MCF 10A (cell line): ENCODE measurements at regions not wholly inside any gene's neighbourhood (a gene's known extent, or its start where the extent isn't known, plus 50 kb on each side); places are given as distances from the start of the nearest gene placed in this dataset.

Experiments used
- BruUV-seq: library from RNA; stranded (reverse); fragments of 400-500 nt; replicated peaks from 2 replicates; lab custom pipeline; 2021; lab: Mats Ljungman, UMichigan
- CTCF ChIA-PET: fragments of 300-600 bp; sonication (Branson Sonifier 250); formaldehyde crosslinking; extraction: SDS; loops from one replicate; lab custom pipeline; 2021; ENCODE audit warnings: antibody characterized with exemption, inconsistent platforms; lab: Yijun Ruan, JAX
- POLR2A ChIA-PET: fragments of 300-600, 350-650 bp; sonication (Branson Sonifier 250); formaldehyde crosslinking; extraction: SDS; loops from one replicate; lab custom pipeline; 2020; ENCODE audit warnings: antibody characterized with exemption, inconsistent platforms; lab: Yijun Ruan, JAX
- DNase-seq: peaks from one replicate; pipeline ENCODE4 v3.0.0-alpha.2; 2018; ENCODE audit not compliant: unreplicated experiment
- H3K27ac Mint-ChIP-seq: one replicate; pipeline ENCODE4 v1.8.0; 2022; ENCODE audit warnings: mild to moderate bottlenecking, low read depth, mixed read lengths; ENCODE audit not compliant: unreplicated experiment
- H3K27me3 Mint-ChIP-seq: one replicate; pipeline ENCODE4 v1.8.0; 2022; ENCODE audit warnings: mixed read lengths; ENCODE audit not compliant: insufficient read depth, unreplicated experiment
- H3K36me3 Mint-ChIP-seq: one replicate; pipeline ENCODE4 v1.8.0; 2022; ENCODE audit warnings: mild to moderate bottlenecking, moderate library complexity, mixed read lengths; ENCODE audit not compliant: insufficient read depth, unreplicated experiment
- H3K4me1 Mint-ChIP-seq: one replicate; pipeline ENCODE4 v1.8.0; 2022; ENCODE audit warnings: mixed read lengths; ENCODE audit not compliant: insufficient read depth, unreplicated experiment
- H3K4me3 Mint-ChIP-seq: one replicate; pipeline ENCODE4 v1.8.0; 2022; ENCODE audit warnings: mild to moderate bottlenecking, moderate library complexity, mixed read lengths; ENCODE audit not compliant: unreplicated experiment
- H3K9me3 Mint-ChIP-seq: one replicate; pipeline ENCODE4 v1.8.0; 2022; ENCODE audit warnings: mixed read lengths; ENCODE audit not compliant: unreplicated experiment
- CTCF ChIP-seq: fragments of 200-600 bp; IDR thresholded peaks from one replicate; pipeline ENCODE4 v1.8.0; 2022; ENCODE audit warnings: antibody characterized with exemption, mild to moderate bottlenecking; ENCODE audit not compliant: unreplicated experiment
- intact Hi-C: fragments of 100-400 bp; cut with micrococcal nuclease; formaldehyde crosslinking; loops from 2 replicates; pipeline ENCODE4 v1.14.1; 2022

GRCh38 chrX:124665621-124666400, 319.4 kb downstream of the SH2D1A start:
- H3K4me1 Mint-ChIP-seq, result no peaks in the 10 kb centered on the region
- DNase-seq, result no peak
- H3K36me3 Mint-ChIP-seq, result no peaks in the 10 kb centered on the region
- H3K9me3 Mint-ChIP-seq, result peaks cover 13% of the 10 kb centered on the region
- BruUV-seq, result no TSS peak
- ChIA-PET CTCF (interaction anchor here (1.0 kb wide), 1 partner anchor 11 kb away, joined by 3 read pairs; no protein-coding TSS in a partner anchor), POLR2A (no interaction called here)
- no peak overlapping the region for H3K4me3 Mint-ChIP-seq
- intact Hi-C loops, result no loop called here
- no peaks in the 10 kb centered on the region for H3K27me3 Mint-ChIP-seq
- H3K27ac Mint-ChIP-seq, result no peak overlapping the region
- TF ChIP-seq CTCF, result no peak

GRCh38 chrX:124679199-124679598, 332.8 kb downstream of the SH2D1A start:
- no peak overlapping the region for H3K27ac Mint-ChIP-seq
- CTCF ChIA-PET, result interaction anchor here (0.6 kb wide), 1 partner anchor 43 kb away, joined by 4 read pairs; no protein-coding TSS in a partner anchor

GRCh38 chrX:124680287-124680686, 333.9 kb downstream of the SH2D1A start:
- DNase-seq, result no peak
- TF ChIP-seq CTCF, result no peak
- no peaks in the 10 kb centered on the region for H3K27me3 Mint-ChIP-seq
- ChIA-PET POLR2A (no interaction called here), CTCF (no interaction called here)
- H3K4me1 Mint-ChIP-seq, result no peaks in the 10 kb centered on the region
- H3K27ac Mint-ChIP-seq, result no peak overlapping the region
- H3K9me3 Mint-ChIP-seq, result peaks cover 5% of the 10 kb centered on the region
- no peaks in the 10 kb centered on the region for H3K36me3 Mint-ChIP-seq
- H3K4me3 Mint-ChIP-seq, result no peak overlapping the region
- no TSS peak for BruUV-seq
- intact Hi-C loops, result no loop called here

More at GRCh38 chrX:124679199-124679598, 332.8 kb downstream of the SH2D1A start:
- no peaks in the 10 kb centered on the region for H3K4me1 Mint-ChIP-seq
- no peak for DNase-seq
- no peaks in the 10 kb centered on the region for H3K9me3 Mint-ChIP-seq
- no peak for TF ChIP-seq CTCF
- BruUV-seq, result no TSS peak
- H3K27me3 Mint-ChIP-seq, result no peaks in the 10 kb centered on the region
- no peaks in the 10 kb centered on the region for H3K36me3 Mint-ChIP-seq
- H3K4me3 Mint-ChIP-seq, result no peak overlapping the region
- intact Hi-C loops, result no loop called here
- POLR2A ChIA-PET, result no interaction called here

GRCh38 chrX:124690495-124690894, 344.1 kb downstream of the SH2D1A start:
- Mint-ChIP-seq H3K27me3 (no peaks in the 10 kb centered on the region), H3K36me3 (no peaks in the 10 kb centered on the region), H3K4me3 (no peak overlapping the region), H3K9me3 (peaks cover 14% of the 10 kb centered on the region), H3K27ac (no peak overlapping the region), H3K4me1 (no peaks in the 10 kb centered on the region)
- CTCF ChIA-PET, result no interaction called here
- POLR2A ChIA-PET, result no interaction called here
- BruUV-seq, result no TSS peak
- no peak for DNase-seq
- intact Hi-C loops, result no loop called here
- no peak for TF ChIP-seq CTCF
